Right lung (tissue), 2 donors: ENCODE measurements at regions not wholly inside any gene's neighbourhood (a gene's known extent, or its start where the extent isn't known, plus 50 kb on each side); places are given as distances from the start of the nearest gene placed in this dataset.
"Not testable (repeated sequence)": the region's sequence is repeated elsewhere in the genome, so short reads cannot be mapped to it uniquely, and the experiment has no call there.

Experiments
- DNase-seq, 2 donors: peaks; one replicate each; pipeline ENCODE4 v3.0.0-alpha.2; 2013

DNA sequence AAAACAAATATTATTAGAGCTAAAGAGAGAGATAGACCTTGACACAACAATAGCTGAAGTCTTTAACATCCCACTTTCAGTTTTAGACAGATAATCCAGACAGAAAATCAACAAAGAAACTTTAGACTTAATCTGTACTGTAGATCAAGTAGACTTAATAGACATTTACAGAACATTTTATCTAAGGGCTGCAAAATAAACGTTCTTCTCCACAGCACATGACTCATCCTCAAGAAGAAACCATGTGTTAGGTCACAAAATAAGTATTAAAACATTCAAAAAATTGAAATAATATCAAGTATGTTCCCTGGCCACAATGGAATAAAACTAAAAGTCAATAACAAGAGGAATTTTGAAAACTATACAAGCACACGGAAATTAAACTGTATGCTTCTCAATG is 1510.3 kb upstream of the PCDH10 start:
- DNase-seq = no peak

DNA sequence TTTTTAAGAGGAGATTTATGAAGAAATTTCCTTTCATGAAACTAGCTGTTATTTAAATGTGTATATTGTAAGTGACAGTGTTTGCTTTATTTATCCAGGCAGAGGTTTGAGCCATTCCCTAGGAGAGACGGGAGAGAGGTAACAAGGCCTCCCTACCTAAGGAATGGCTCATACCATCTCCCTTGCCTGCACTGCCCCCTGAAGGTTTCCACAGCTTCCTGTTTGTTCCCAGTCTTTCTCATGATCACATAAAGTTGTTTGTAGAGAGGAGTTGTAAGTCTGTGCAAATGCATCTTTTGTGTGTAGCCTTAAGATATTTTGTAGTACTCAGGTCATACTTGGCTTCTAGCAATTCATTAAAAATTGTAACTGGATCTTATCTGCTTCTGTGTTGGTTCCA is 1504.5 kb upstream of the PCDH10 start:
- no peak for DNase-seq

DNA sequence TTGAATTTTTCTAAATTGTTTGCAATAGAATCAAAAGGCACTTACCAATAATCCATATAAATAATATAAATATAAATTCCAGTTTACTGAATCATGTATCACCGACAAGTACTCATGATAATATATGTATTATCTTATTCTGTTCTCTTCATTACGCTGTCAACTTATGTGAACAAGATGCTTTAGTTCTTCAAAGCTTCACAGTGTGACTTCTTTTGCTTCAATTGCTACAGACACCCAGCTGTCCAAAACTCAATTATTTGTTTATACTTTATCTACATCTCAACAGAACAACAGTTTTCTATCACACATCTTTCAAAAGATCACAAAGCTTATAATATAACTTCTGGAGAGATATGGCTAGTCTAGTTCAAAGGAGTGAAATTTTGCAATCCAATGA is 1499.9 kb upstream of the PCDH10 start:
- DNase-seq = no peak

DNA sequence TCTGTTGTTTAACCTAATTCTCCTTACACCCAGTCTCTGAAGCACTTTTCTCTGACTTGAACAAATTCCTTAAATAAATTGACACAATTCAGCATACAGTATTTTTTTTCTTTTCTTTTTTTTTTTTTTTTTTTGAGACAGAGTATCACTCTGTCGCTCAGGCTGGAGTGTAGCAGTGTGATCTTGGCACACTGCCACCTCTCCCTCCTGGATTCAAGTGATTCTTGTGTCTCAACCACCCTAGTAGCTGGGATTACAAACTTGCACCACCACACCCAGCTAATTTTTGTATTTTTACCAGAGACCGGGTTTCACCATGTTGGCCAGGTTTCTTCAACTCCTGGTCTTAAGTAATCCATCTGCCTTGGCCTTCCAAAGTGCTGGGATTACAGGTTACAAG is 1498.1 kb upstream of the PCDH10 start:
- no peak for DNase-seq

DNA sequence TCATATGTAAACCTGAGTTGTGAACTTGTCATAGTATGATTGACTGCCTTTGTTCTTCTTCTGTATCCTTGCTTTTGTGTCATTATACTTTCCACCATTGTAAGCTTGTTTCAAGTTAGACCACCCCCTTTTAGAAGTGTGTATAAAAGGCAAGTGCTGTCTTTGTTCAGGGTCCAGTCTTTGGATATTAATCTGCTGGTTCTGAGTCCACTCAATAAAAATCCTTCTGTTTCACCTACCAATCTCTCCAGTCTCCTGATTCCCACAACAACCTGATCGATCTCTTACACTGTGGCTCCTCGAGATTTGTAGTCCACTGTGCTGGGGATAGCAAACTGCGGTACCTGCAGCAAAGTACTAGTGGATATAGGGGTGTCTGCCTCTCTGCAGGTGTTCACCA is 1465.8 kb upstream of the PCDH10 start:
- DNase-seq = not testable (repeated sequence)

DNA sequence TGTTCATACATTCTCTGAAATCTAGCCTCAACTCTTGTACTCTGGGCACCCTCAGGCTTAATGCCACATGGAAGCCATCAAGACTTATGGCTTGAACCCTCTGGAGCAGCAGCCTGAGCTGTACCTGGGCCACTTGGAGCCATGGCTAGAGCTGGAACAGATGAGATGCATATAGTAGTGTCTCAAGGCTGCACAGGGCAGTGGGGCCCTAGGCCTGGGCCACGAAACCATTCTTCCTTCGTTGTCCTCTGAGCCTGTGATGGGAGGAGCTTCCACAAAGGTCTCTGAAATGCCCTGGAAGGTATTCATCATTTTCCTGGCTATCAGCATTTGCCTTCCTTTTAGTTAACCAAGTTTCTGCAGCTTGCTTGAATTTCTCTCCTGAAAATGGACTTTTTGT is 1427.2 kb upstream of the PCDH10 start:
- DNase-seq = no peak

DNA sequence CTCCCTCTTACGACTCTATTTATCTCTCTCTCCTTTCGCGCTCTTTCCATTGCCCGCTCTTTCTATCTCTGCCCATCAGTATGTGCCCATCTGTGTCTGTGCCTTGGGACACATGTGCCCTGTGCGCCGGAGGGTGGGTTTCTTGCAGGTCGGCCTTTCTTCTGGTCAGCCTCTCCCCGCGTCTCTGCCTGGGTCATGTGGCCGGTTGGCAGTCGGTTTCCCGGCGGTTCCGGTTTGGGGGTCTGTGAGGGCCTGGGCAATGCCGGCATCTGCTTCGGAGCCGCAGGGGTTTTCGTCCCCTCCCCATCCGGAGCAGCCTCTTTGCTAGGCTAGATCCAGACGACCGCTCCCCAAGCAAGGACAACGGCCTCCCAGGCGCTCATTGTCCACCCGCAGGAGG is 1426.0 kb upstream of the PCDH10 start:
- not testable (repeated sequence) for DNase-seq

DNA sequence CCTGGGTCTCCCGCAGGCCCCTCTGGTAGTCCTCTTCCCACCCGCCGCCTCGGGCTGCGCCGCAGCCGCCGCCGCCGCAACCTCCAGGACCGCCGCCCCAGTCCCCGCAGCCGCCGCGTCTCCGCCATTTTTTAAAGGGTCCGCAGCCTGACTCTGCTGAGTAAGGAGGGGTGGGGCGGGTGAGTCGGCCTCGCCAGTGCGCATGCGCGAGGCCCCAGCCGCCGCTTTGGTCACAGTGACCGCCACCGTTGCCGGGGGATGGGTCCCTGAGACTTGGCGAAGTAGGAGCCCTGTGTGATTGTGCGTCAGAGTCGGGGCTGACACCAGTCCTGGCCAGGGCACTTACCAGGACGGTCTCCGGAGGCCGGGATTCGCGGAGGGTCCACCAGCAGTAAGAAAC is 1424.2 kb upstream of the PCDH10 start:
- peak; percentile 31 to 80 for DNase-seq

DNA sequence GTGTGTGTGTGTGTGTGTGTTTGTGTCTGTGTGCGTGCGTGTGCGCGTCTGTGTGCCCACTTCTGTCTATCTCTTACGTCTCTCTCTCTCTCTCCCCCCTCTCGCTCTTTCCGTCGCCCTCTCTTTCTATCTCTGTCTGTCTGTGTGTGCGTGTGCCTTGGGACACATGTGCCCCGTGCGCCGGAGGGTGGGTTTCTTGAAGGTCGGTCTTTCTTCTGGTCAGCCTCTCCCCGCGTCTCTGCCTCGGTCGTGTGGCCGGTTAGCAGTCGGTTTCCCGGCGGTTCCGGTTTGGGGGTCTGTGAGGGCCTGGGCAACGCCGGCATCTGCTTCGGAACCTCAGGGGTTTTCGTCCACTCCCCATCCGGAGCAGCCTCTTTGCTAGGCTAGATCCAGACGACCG is 1423.6 kb upstream of the PCDH10 start:
- not testable (repeated sequence) for DNase-seq

DNA sequence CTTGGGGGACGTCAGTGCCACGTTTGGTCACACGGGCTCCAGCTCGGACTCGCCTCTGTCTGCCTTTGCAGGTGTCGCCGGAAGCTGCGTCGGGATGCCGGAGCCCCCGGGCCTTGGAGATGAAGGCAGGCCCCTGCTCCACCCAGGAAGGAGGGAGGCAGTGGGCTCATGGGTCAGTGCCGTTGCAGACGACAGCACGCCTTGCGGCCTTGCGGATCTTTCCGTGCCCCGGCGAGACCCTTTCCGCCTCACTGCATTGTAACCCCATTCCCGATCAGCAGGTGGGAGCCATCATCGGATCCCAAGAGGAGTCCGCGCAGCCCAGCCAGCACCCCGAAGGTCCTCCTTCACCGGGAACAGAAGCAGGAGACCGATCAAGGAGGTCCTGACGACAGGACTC is 1422.2 kb upstream of the PCDH10 start:
- DNase-seq = not testable (repeated sequence)

DNA sequence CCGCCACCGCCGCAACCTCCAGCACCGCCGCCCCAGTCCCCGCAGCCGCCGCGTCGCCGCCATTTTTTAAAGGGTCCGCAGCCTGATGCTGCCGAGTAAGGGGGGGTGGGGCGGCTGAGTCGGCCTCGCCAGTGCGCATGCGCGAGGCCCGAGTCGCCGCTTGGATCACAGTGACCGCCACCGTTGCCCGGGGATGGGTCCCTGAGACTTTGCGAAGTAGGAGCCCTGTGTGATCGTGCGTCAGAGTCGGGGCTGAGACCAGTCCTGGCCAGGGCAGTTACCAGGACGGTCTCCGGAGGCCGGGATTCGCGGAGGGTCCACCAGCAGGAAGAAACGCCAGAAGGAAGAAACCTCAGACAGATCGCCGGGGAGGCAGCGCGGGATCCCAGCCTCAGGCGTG is 1421.7 kb upstream of the PCDH10 start:
- not testable (repeated sequence) for DNase-seq

DNA sequence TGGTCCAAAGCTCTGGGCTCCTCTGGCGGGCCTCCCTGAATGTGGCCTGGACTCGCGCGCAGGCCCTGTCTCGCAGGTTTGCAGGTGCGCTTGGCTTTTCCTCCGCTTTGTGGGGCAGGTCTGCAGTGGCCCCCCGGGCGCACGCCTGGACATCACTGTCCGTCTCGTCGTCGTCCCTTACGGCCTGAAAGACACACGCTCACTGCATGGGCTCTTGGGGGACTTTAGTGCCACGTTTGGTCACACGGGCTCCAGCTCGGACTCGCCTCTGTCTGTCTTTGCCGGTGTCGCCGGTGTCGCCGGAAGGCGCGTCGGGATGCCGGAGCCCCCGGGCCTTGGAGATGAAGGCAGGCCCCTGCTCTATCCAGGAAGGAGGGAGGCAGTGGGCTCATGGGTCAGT is 1419.9 kb upstream of the PCDH10 start:
- DNase-seq = not testable (repeated sequence)

DNA sequence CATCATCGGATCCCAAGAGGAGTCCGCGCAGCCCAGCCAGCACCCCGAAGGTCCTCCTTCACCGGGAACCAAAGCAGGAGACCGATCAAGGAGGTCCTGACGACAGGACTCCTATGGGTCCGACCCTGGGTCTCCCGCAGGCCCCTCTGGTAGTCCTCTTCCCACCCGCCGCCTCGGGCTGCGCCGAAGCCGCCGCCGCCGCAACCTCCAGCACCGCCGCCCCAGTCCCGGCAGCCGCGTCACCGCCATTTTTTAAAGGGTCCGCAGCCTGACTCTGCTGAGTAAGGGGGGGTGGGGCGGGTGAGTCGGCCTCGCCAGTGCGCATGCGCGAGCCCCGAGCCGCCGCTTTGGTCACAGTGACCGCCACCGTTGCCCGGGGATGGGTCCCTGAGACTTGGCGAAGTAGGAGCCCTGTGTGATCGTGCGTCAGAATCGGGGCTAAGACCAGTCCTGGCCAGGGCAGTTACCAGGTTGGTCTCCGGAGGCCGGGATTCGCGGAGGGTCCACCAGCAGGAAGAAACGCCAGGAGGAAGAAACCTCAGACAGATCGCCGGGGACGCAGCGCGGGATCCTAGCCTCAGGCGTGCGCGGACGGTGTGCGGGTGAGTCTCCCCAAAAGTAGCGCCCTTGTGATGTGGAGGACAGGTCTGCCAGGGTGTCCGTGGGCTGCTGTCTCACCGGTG is 1419.2 kb upstream of the PCDH10 start:
- not testable (repeated sequence) for DNase-seq

DNA sequence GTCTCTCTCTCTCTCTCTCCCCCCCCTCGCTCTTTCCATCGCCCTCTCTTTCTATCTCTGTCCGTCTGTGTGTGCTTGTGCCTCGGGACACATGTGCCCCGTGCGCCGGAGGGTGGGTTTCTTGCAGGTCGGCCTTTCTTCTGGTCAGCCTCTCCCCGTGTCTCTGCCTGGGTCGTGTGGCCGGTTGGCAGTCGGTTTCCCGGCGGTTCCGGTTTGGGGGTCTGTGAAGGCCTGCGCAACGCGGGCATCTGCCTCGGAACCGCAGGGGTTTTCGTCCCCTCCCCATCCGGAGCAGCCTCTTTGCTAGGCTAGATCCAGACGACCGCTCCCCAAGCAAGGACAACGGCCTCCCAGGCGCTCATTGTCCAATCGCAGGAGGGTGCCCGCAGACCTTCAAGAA is 1418.5 kb upstream of the PCDH10 start:
- not testable (repeated sequence) for DNase-seq

DNA sequence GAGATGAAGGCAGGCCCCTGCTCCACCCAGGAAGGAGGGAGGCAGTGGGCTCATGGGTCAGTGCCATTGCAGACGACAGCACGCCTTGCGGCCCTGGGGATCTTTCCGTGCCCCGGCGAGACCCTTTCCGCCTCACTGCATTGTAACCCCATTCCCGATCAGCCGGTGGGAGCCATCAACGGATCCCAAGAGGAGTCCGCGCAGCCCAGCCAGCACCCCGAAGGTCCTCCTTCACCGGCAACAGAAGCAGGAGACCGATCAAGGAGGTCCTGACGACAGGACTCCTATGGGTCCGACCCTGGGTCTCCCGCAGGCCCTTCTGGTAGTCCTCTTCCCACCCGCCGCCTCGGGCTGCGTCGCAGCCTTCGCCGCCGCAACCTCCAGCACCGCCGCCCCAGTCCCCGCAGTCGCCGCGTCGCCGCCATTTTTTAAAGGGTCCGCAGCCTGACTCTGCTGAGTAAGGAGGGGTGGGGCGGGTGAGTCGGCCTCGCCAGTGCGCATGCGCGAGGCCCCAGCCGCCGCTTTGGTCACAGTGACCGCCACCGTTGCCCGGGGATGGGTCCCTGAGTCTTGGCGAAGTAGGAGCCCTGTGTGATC is 1417.0 kb upstream of the PCDH10 start:
- DNase-seq = not testable (repeated sequence)

DNA sequence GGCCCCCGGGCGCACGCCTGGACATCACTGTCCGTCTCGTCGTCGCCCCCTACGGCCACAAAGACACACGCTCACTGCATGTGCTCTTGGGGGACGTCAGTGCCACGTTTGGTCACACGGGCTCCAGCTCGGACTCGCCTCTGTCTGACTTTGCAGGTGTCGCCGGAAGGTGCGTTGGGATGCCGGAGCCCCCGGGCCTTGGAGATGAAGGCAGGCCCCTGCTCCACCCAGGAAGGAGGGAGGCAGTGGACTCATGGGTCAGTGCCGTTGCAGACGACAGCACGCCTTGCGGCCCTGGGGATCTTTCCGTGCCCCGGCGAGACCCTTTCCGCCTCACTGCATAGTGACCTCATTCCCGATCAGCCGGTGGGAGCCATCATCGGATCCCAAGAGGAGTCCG is 1414.8 kb upstream of the PCDH10 start:
- not testable (repeated sequence) for DNase-seq

DNA sequence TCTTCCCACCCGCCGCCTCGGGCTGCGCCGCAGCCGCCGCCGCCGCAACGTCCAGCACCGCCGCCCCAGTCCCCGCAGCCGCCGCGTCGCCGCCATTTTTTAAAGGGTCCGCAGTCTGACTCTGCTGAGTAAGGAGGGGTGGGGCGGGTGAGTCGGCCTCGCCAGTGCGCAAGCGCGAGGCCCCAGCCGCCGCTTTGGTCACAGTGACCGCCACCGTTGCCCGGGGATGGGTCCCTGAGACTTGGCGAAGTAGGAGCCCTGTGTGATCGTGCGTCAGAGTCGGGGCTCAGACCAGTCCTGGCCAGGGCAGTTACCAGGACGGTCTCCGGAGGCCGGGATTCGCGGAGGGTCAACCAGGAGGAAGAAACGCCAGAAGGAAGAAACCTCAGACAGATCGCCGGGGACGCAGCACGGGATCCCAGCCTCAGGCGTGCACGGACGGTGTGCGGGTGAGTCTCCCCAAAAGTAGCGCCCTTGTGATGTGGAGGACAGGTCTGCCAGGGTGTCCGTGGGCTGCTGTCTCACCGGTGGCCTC is 1414.2 kb upstream of the PCDH10 start:
- not testable (repeated sequence) for DNase-seq

DNA sequence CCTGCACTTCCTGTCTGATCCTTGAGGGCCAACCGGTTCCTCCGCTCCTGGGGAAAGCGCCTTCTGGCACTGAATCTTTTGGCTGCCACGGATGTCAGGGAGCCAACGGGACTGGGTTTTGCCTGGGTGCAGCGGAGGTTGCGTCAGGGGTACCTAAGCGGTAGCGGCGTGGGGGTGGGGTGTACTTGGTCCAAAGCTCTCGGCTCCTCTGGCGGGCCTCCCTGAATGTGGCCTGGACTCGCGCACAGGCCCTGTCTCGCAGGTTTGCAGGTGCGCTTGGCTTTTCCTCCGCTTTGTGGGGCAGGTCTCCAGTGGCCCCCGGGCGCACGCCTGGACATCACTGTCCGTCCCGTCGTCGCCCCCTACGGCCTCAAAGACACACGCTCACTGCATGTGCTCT is 1410.1 kb upstream of the PCDH10 start:
- not testable (repeated sequence) for DNase-seq

DNA sequence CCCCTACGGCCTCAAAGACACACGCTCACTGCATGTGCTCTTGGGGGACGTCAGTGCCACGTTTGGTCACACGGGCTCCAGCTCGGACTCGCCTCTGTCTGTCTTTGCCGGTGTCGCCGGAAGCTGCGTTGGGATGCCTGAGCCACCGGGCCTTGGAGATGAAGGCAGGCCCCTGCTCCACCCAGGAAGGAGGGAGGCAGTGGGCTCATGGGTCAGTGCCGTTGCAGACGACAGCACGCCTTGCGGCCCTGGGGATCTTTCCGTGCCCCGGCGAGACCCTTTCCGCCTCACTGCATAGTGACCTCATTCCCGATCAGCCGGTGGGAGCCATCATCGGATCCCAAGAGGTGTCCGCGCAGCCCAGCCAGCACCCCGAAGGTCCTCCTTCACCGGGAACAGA is 1407.3 kb upstream of the PCDH10 start:
- DNase-seq = not testable (repeated sequence)

DNA sequence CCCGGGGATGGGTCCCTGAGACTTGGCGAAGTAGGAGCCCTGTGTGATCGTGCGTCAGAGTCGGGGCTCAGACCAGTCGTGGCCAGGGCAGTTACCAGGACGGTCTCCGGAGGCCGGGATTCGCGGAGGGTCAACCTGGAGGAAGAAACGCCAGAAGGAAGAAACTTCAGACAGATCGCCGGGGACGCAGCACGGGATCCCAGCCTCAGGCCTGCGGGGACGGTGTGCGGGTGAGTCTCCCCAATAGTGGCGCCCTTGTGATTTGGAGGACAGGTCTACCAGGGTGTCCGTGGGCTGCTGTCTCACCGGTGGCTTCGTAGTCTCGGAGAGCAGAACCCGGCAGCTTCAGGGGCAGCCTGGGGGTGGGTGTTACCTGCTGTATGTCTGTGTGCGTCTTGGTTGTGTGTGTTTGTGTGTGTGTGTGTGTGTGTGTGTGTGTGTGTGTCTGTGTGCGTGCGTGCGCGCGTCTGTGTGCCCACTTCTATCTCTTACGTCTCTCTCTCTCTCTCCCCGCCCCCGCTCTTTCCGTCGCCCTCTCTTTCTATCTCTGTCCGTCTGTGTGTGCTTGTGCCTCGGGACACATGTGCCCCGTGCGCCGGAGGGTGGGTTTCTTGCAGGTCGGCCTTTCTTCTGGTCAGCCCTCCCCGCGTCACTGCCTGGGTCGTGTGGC is 1406.4 kb upstream of the PCDH10 start:
- DNase-seq = peak in 1 of 2 donors; percentile 0

DNA sequence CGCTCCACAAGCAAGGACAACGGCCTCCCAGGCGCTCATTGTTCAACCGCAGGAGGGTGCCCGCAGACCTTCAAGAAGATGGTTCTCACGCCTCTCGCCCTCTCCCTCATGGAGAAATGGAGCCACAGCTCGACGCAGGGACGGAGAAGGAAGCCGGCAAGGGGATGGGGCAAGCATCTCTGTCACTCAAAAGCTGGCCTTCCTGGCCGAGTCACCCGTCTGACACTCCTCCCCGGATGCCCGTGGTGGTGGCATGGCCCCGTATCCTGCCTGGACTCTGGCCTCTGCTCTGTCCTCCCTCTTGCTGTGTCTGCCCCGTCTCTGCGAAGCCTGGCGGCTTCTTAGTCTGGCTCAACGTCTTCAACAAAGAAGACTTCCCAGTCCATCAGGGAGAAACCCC is 1405.7 kb upstream of the PCDH10 start:
- not testable (repeated sequence) for DNase-seq

DNA sequence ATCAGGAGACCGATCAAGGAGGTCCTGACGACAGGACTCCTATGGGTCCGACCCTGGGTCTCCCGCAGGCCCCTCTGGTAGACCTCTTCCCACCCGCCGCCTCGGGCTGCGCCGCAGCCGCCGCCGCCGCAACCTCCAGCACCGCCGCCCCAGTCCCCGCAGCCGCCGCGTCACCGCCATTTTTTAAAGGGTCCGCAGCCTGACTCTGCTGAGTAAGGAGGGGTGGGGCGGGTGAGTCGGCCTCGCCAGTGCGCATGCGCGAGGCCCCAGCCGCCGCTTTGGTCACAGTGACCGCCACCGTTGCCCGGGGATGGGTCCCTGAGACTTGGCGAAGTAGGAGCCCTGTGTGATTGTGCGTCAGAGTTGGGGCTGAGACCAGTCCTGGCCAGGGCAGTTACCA is 1401.9 kb upstream of the PCDH10 start:
- not testable (repeated sequence) for DNase-seq

DNA sequence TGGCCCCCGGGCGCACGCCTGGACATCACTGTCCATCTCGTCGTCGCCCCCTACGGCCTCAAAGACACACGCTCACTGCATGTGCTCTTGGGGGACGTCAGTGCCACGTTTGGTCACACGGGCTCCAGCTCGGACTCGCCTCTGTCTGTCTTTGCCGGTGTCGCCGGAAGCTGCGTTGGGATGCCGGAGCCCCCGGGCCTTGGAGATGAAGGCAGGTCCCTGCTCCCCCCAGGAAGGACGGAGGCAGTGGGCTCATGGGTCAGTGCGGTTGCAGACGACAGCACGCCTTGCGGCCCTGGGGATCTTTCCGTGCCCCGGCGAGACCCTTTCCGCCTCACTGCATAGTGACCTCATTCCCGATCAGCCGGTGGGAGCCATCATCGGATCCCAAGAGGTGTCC is 1399.9 kb upstream of the PCDH10 start:
- DNase-seq = not testable (repeated sequence)
